ENCODE measurements at regions not wholly inside any gene's neighbourhood (a gene's known extent, or its start where the extent isn't known, plus 50 kb on each side); places are given as distances from the start of the nearest gene placed in this dataset.

GRCh38 chr10:78780551-78780961, 288.2 kb upstream of the ZMIZ1 start:
- no peaks in the 10 kb centered on the region for H3K36me3 ChIP-seq (replicated peaks in 1 of 2; ENCODE audit: control insufficient read depth in 1 of 2, insufficient read depth in 2 of 2, low read length in 1 of 2)
- H4K20me1 ChIP-seq (ENCODE audit: insufficient read depth), result no peaks in the 10 kb centered on the region
- no peaks in the 10 kb centered on the region for H3K9me3 ChIP-seq
- ChIA-PET CTCF (interaction anchor here (1.5 kb wide), 1 partner anchor 9 kb away, joined by 4 read pairs; no protein-coding TSS in a partner anchor), POLR2A (no interaction called here)
- no peaks in the 10 kb centered on the region; the same call in 1 of the 2 replicates for H3K27me3 ChIP-seq (ENCODE audit: insufficient read depth)
- 100% methylated on average over 4 of the region's 8 CpGs for WGBS (ENCODE audit: low lambda C conversion rate)
- TF ChIP-seq MXI1 (IDR thresholded peaks at IDR 0.05; ENCODE audit: low read depth, low read length) (no peak), TCF12 (IDR thresholded peaks at IDR 0.05) (no peak), MAX (IDR thresholded peaks at IDR 0.05; ENCODE audit: low read depth) (no peak), TAF1 (IDR thresholded peaks at IDR 0.05; ENCODE audit: borderline replicate concordance, low read depth, low read length) (no peak), SMC3 (IDR thresholded peaks at IDR 0.05; ENCODE audit: low read depth, low read length) (no peak), SIN3A (IDR thresholded peaks at IDR 0.05; ENCODE audit: borderline replicate concordance, low read depth, low read length) (no peak), RAD21 (IDR thresholded peaks at IDR 0.05; ENCODE audit: low read length) (no peak), EZH2phosphoT487 (IDR thresholded peaks at IDR 0.05; ENCODE audit: borderline replicate concordance, low read depth) (no peak), ZBTB33 (IDR thresholded peaks at IDR 0.05; ENCODE audit: borderline replicate concordance, low read depth) (no peak), EP300 (IDR thresholded peaks at IDR 0.05; ENCODE audit: borderline replicate concordance in 1 of 2, low read depth in 1 of 2, low read length in 1 of 2) (no peak), CTCF (IDR thresholded peaks at IDR 0.05) (no peak), IRF3 (IDR thresholded peaks at IDR 0.05; ENCODE audit: low read depth, low read length) (no peak), YY1 (IDR thresholded peaks at IDR 0.05; ENCODE audit: low read depth) (no peak), RFX5 (IDR thresholded peaks at IDR 0.05; ENCODE audit: low read length) (no peak), USF1 (IDR thresholded peaks at IDR 0.05; ENCODE audit: borderline replicate concordance, low read depth) (no peak), RCOR1 (IDR thresholded peaks at IDR 0.05; ENCODE audit: low read length) (no peak), FOSL2 (IDR thresholded peaks at IDR 0.05; ENCODE audit: borderline replicate concordance, low read depth) (no peak), NFIC (IDR thresholded peaks at IDR 0.05; ENCODE audit: borderline replicate concordance) (no peak), TEAD4 (IDR thresholded peaks at IDR 0.05; ENCODE audit: borderline replicate concordance, insufficient read depth) (no peak)
- no peak overlapping the region; a peak in 1 of 4 replicates for H3K27ac ChIP-seq (ENCODE audit: low read depth in 2 of 2, low read length in 1 of 2)
- H3K4me3 ChIP-seq (ENCODE audit: low read depth in 2 of 2, low read length in 1 of 2), result no peak overlapping the region
- H3K4me1 ChIP-seq (ENCODE audit: control insufficient read depth in 1 of 2, insufficient read depth in 2 of 2, low read depth in 1 of 2, low read length in 1 of 2), result peaks cover 15 to 35% of the 10 kb centered on the region in 2 experiments; a peak in 3 of 4 replicates
- H3F3A ChIP-seq (replicated peaks; ENCODE audit: insufficient read depth), result no peaks in the 10 kb centered on the region
- no peak overlapping the region for H3K9ac ChIP-seq
- H3K4me2 ChIP-seq, result no peak overlapping the region
- no peak for DNase-seq
- H3K9me2 ChIP-seq, result no peaks in the 10 kb centered on the region
- H2AFZ ChIP-seq (ENCODE audit: low read depth), result no peak overlapping the region
- no peaks in the 10 kb centered on the region for H3K79me2 ChIP-seq (ENCODE audit: insufficient read depth)
